Hindlimb muscle (tissue), 1 donor: ENCODE measurements at regions not wholly inside any gene's neighbourhood (a gene's known extent, or its start where the extent isn't known, plus 50 kb on each side); places are given as distances from the start of the nearest gene placed in this dataset.
"Not testable (repeated sequence)": the region's sequence is repeated elsewhere in the genome, so short reads cannot be mapped to it uniquely, and the experiment has no call there.

Experiments
- DNase-seq: peaks from one replicate; pipeline ENCODE4 v3.0.0-alpha.2; 2013

DNA sequence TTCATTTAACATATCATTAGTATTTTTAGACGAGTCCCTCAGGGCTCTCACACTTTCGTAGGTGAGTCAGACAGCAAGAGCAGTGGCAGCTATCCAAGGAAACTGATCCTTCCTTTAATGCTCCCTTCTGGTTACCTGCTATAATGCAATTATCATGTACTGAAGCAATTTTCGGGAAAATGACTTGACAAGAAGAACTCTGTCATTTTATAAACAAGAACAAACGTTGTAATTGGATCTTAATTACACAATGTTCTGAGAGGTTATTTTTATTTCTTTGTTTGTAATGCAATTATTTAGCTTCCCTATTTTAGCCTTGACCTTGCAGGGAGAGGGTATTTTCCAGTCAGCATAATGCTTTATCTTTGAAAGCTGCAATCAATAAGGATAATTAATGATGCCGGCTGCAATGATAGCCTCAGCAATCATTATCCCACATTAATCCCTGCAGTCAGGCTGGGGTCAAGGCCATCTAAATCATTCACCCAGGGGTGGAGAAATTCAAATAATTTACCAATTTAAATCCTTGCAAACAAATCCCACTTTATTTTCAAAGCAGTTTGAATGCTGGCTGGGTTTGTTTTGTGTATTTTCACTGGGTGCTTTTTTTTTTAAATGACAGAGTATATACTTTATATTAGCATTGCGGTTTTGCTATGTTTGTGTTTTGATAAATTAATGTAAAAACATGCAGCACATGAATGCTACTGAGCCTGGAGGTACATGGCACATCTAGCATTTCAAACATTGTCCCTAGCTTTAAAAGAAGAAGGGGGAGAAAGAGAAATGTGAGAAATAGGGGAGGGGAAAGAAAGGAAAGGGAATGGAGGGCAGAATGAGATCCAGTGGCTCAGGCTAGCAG is 249.9 kb downstream of the SHOX2 start:
- no peak for DNase-seq

DNA sequence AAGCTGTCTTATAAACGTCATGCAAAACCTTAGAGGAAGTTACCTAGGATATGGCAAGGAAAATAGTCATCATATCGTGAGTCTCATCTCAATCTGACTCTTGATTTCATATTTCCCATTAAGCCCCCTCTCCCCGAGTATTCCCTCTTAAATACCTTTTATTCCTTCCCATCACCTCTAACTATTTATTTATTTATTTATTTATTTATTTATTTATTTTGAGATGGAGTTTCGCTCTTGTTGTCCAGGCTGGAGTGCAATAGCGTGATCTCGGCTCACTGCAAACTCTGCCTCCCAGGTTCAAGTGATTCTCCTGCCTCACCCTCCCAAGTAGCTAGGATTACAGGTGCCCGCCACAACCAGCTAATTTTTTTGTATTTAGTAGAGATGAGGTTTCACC is 260.4 kb downstream of the SHOX2 start:
- not testable (repeated sequence) for DNase-seq

DNA sequence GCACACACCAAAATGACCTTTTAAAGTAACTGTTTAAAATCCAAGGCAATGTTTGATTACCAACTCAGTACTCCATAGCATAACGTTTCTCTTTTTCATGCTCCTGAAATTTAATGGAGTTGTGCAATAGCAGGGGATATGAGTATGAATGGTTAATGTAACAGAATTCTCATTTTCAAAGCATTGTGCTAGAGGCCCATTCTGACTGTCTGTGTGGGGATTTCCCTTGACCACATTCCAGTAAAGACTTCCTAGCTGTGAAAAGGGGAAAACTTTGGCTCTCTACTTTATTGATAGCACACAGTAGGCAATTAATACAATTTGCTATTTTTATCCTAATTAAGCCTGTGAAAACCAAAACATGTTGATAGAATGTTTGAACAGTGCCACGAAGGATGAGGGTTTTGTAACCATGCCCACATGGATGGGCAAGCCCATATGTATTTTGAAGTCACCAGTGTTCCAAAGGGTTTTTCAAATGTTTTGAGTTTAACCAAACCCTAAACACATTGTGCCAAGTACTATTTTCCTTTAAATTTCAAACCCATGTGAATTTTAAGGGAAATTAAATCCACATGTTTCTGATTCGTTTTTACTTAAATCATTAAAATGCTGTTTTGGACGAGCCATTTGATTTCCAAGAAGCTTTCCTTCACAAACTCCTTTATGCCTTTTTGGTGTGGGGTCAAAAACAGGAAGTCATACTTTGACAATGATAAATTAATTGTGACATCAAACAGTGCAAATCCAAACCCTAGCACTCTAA is 261.2 kb downstream of the SHOX2 start:
- no peak for DNase-seq

DNA sequence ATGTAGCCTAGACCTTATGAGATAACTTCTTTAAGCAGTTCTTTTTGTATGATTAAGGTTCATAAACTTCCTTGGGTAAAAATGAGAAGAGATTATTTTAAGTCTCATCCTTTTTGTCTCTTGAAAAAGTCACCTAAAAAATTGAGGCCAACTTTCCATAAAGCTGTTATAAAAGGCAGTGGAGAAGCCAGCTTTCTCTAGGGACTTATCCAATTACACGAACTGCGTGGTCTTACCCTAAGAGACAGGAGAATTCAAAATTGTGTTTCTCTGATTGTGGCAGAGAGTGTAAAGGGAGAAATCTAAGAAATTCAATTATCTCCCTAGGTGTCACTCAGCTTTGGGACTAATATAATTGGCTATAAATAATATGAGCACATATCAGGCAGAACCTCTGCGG is 262.0 kb downstream of the SHOX2 start:
- no peak for DNase-seq

DNA sequence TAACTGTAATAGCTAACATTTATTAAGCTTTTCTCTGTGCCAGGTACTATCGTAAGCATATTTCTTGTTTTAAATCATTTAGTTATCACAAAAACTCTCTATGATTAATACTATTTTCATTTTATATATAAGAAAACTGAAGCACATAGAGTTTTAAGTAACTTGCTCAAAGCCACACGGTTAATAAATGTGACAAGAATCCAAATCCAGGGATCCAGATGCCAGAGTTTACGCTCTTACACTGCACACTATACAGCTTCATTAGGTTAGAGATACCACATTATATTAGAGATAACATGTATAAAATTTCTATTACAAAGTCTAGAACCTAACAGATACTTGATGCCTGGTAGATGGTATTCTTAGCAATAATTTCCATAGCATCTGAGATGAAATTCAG is 265.2 kb downstream of the SHOX2 start:
- no peak for DNase-seq

DNA sequence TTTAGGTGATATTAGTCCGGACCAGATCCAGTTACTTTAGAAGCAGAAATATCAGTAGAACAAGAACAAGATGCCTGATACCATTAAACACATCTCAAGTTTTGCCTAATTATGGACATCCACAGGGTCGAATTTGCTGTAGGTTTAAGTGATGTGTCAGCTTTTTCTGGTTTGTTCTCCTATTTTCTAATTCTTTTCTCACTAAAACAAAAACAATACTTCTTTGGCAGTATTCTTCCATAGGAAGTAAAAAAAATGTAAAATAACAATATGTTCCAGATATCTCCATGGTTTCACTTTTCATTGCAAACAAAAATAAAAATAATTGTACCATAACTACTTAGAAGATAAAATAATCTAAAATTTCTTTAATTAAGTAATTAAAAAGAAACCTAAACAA is 265.7 kb downstream of the SHOX2 start:
- DNase-seq = no peak

DNA sequence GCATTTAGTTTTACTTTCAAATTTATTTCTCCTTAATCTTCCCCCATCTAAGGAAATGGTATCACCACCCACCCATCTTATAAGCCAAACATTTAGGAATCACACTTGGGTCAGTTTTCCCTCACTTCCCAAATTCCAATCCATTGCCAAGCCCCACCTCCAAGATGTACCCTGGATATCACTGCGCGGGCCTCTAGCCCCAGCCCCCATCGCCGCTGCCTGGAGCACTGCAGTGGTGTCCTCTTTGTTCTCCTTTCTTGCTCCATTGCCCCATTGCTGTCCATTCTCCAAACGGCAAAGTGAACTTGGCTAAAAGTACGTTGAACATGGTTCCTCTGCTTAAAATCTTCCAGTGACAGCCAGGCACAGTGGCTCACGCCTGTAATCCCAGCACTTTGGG is 267.8 kb downstream of the SHOX2 start:
- DNase-seq = no peak

DNA sequence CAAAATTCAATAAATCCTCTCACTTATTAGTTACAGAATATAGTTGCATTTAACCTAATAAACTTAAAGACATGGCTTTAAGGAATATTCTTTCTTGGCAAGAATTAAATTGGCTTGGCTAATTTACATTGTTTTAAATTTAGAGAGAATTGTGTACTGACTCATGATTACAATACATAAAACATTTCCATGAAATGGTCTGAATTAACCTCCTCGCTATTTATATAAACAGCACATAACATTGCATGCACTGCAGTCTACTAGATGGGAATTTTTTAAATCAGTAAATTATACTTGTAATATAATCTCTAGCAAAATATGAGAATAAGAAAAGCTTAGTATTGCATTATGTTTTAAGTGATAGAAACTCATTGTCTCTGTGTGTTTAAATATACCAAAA is 268.9 kb downstream of the SHOX2 start:
- no peak for DNase-seq

DNA sequence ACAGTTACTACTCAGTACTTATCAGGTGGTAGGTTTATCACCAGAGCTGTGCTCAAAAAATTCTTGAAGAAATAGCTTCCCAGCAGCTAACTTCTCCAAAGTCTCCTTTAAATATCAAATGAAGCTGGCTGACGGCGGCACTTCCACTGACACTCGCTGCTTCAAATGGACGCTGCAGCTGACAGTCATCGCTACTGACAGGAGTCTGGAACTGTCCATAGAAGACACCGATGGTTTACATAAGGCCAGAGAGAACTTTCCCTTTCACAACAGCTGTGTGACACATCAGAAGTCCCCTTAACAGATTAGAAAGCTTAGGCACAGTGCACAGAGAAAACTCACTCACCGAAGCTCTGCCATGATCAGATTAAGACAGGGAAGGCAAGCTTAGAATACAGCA is 270.2 kb downstream of the SHOX2 start:
- DNase-seq = no peak

DNA sequence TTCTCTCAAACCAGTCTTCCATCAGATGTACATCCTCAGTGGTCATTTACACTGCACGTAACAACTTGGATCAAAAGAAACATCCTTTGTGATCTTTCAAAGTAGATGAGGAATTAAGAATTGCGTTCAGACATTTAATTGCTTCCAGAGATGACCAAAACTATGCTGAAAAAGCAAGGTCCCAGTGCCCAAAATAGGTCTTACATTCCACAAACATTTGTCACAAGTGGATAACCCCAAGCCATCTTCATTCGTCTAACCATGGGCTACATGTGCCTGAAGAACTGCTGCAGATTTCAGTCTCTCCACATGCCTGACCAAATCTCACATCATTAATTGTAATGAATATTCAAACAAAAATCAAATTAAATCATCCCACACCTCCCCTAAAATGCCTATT is 273.6 kb downstream of the SHOX2 start:
- DNase-seq = no peak

DNA sequence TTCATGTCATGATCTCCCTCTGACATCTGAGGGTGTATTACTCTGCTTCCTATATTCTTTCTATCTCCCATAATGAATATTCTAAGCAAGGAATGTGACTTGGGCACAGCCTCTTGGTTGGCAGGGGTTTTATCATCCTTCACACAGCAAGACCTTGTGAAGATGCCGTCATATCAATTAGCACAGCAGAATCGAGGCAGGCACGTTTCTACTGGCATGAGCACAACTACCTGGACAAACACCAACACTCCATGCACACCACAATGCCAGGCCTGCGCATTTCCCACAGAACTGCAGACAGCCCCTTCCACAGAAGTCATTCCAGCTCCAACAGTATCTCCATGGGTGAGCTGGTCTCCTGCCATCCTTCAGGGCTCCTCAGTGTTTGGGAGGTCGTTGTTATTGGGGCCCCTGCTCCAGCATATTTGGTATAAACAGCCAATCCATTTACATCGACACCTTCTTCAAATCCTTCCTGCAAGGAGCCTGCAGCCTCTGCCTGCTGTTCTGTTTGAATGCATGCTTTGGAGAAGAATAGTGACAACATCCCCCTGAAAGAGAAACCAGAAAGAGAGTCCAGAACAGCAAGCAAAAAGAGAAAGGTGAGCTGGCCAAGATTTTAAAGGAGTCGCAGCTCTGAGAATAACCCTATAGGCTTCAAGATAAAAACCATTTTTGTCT is 275.5 kb downstream of the SHOX2 start:
- DNase-seq = no peak

DNA sequence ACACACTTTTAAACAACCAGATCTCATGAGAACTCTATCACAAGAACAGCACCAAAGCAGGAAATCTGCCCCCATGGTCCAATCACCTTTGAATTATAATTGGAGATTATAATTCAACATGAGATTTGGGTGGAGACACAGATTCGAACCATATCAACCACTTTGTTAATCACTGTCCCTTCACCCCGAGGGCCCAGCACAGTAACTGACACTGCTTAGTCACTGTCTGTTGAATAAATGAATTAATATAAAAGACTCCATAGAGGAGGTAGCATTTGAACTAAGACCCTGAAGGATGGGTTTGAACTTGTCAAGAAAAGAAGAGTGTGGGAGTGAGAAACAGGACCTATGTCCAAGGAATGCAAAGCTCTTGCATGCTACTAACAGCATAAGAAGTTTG is 276.4 kb downstream of the SHOX2 start:
- DNase-seq = no peak

DNA sequence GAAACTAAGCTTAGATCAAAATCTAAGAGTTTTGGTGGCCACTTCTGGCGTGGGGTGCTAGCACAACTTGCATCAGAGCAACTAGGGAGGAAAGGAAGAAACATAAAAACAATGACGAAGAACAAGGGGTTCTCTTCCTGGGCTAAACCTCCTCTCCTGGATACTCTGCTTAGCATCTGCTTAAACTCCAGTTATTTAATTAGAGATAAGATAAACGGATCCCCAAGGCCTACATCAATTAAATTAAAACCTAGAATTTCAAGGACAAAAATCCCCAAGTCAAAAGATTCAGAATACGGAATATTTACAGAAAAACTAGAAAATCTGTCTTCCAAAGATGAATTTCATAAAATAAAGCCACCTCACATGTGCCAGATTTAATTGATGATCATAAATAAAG is 281.9 kb downstream of the SHOX2 start:
- no peak for DNase-seq

DNA sequence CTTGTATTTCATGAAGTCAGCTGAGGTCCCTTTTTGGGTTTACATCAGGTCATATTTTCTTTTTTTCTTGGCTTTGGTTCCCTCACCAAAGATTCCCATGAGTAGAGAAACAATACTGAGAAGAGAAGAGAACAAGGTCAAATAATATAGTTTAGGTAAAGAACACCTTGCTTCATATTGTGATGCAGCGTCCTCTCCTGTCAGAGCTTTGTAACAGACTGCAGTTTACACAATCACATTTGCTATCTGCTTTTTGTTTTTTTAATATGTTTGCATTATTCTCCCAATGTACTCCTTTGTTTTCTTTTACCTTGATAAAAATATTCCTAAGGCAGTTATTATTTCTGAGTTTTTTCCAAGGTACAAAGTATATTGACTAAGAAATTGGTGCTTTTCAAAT is 283.2 kb downstream of the SHOX2 start:
- DNase-seq = no peak

DNA sequence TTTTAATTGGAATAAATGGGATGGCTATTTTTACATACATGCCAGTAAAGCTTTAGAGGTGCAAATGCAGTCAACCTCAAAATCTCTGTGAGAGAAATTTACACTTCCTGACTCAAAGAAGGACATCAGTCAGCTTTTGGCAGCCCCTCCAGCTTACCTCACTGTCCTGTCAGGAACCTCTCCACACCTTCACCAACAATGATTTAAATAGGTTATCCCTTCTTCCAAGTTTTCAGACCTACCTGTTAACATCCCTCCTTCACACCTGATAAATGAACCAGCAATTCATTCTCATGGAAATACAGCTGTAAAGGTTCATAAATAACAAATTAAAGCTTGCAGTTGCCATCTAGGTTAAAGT is 286.1 kb downstream of the SHOX2 start:
- no peak for DNase-seq

DNA sequence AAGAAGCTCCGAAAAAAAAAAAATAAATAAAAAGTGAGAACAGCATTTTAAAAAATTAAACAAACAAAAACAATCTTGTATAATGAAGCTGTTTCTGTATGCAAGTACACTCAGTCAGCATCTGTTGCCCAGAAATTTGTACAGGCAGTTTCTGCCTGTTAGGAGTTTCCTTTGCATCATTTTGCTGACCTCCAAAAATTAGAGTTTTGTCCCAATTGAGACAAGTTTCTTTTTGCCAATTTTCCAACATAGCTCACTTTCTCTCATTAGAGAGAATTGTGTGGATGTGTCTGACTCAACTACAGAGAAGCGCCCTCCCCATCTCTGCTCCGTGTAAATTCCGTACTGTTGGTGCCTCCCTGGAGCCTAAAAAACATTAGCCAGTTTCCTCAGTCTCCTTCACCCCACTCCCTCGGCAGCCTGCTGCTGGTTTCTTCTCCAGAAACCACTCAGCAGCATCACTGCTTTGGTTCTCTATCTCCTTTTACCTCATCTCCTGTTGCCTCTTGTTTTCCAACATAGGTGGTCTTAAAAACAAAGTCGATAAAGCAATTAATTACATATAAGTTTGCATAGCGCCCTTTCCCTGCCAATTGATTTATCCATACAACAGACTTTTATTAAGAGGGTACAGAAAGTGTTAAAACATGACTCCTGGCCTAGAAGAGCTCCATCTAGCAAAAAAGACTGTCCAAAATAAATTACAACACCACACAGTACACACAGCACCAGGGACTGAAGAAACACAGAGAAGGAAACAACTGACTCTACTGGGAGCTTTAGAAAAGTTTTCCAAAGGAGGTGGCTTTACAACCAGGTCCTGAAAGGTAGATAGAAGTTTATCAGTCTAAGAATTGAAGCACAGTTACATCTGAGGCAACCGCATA is 286.7 kb downstream of the SHOX2 start:
- DNase-seq = peak; percentile 69

DNA sequence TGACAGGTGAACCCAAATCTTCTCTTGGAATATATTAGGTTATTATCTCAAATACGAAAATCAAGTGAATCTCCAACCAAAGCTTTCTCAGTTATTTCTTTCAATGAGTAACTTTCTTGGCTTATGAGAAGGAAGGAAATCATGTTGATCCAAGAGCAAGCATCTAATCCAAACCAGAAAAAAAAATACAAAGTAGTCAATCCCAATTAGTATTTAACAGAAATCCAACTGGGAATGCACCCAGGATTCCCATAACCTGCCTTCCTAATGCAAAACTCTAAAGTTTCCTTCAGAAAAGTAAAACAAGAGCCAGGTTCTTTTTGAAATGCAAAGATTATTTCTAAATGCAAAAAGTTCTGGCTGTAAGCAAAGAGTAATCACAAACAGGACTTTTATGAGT is 289.3 kb downstream of the SHOX2 start:
- DNase-seq = peak; percentile 18

DNA sequence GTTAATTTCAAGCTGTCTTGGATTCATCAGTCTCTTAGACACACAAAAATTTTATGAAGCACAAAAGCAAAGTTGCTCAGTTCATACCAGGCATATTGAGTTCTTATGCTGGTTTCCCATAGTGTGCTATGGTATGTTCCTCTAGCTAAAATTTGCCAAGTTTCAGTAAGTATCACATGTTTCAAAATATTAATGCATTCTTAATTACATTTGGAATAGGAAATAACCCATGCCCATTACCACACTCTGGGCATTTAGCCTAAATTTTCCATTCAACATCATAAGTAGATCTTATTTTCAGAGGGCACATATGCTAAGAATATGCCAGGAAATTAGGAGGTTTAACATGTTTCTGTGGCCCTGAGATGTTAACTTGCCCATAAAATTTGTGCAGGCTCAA is 289.9 kb downstream of the SHOX2 start:
- DNase-seq = no peak

DNA sequence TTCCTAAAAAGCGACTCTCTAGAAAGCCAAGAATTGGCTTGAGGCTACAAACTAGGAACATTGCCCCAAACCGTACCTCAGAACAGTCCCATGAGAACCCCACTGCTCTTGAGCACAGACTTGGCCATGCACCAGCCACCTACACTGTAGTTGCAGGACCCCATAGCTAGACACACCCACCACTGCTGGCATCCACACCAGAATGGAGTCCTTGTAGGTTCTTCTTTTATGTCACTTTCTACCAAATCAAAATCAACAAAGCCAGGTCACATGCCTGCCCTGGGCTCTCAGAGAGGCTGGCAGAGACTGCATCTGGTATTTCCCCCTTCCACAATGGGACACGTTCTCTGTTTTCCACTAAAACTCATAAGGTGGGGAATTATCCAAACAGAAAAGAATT is 290.5 kb downstream of the SHOX2 start:
- peak; percentile 24 for DNase-seq

DNA sequence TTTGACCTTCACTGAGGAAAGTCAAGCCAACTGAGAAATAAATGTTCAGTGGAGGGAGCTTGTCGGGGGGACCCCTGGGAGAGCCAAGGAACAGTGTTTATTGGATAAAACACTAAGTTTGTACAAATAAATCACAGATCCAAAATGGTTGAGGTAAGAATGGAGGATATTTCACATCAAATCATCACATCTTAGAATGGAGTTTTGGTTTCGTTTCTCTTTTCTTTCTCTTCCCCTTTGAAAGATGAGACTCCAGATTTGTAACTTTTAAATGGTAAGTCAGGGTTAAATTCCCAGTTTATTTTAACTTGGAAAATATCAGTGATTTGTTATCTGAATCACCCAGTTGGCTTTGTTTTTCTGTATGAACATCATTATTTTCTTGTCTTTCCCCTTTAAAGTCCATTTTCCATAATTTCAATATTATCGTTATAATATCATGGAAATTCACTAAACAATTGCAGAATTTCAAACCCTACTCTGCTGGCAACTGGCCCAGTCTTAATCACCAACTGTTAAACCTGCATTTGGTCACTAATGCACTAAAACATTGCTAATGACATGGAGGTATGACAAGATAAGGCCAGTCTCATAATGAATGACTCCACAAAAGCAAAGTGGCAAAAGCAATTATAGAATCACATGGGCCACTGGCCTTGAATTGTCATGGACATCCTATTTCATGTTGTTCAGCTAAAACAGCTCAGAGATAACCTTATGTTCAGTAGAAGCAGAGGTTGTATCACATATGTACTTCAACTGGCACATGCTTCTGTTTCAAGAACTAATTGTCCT is 295.1 kb downstream of the SHOX2 start:
- no peak for DNase-seq

DNA sequence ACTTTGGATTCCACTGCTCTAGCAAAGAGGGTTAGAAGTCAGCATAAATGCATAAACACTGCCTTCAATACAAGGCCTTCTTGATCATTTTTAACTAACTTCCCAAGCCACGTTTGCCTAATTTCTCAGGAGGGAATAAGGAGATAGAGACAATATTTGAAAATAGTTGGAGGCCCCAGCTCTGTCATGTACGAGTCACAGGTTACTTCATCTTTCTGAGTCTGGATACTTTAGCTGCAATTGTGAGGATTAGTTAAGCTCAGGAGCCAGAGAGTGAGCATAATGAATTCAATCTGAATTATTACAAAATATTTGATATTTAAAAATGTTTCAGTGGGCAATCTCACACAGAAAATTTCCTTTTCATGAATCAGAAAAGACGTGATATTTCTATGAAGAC is 298.9 kb downstream of the SHOX2 start:
- no peak for DNase-seq

DNA sequence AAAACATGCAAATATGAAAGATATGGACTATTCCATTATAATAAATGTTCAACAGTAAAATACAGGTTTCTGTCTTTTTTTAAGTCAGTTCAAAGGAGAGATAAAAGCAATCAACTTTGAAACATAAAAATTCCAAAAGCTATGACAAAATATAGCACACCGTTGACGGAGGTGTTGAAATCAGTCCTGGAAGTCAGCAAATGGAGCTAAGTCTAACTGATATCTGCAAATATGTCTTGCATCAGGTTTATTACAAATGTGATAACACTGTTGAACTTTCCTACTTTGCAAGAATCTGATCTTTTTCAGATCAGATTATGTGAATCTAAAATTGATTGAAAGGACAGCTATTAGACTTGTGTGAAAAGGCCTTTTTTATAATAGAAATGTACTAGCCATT is 300.7 kb downstream of the SHOX2 start:
- no peak for DNase-seq
